SU-DHL-6 (cell line): ENCODE measurements at regions not wholly inside any gene's neighbourhood (a gene's known extent, or its start where the extent isn't known, plus 50 kb on each side); places are given as distances from the start of the nearest gene placed in this dataset.

Experiments
- CTCF ChIP-seq: fragments of 200-600 bp; sonication (generic); IDR thresholded peaks from one replicate; pipeline ENCODE4 v1.5.1; 2017; ENCODE audit warnings: antibody characterized with exemption, mild to moderate bottlenecking, low read length, moderate library complexity; ENCODE audit not compliant: insufficient read depth, poor library complexity, severe bottlenecking
- EZH2phosphoT487 ChIP-seq: fragments of 200-600 bp; sonication (generic), shearing (Covaris generic); conservative IDR thresholded peaks from 2 replicates; pipeline ENCODE4 v1.6.1; 2018; ENCODE audit warnings: mild to moderate bottlenecking, antibody characterized with exemption, low read length, moderate library complexity, mixed read lengths

- TF ChIP-seq CTCF, result no peak
- TF ChIP-seq EZH2phosphoT487, result no peak
Measured at GRCh38 chr6:82611751-82612150, 248.1 kb downstream of the TPBG start.
